ENCODE measurements at regions not wholly inside any gene's neighbourhood (a gene's known extent, or its start where the extent isn't known, plus 50 kb on each side); places are given as distances from the start of the nearest gene placed in this dataset.

DNA sequence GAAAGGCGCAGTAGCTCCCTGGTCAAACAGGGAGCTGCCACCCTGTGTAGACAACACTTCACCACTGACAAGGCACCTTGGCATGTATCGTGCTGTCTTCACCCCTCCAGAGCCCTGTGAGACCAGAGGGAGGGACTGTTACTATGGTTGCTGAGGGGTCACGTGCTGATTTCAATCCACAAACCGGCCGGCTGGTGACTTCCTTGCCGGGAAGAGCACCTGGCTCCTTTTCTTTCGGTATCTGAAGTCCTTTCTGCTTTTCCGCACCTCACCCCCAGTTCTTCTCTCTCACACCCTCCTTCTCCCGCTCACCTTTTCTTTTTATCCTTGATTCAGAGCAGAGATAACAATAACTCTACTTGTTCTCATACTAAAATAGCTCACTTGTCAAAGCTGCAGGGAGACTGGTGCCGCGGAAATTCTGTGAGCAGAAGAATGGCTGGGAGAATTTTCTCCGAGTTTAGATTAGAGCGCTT is 327.2 kb downstream of the ZSWIM6 start:
- Histone ChIP-seq H3K4me3 (no peak overlapping the region), H3K27ac (peak overlapping the region in 1 of 2 experiments; percentile 52; a peak in 2 of 6 replicates), H3K4me1 (peaks cover 10% of the 10 kb centered on the region), H3K9me3 (no peaks in the 10 kb centered on the region), H3K4me2 (no peak overlapping the region)
- ATAC-seq (peak in 1 of 2 experiments; percentile 42; a peak in 3 of 6 replicates), FAIRE-seq (no peak), DNase-seq (ENCODE audit: low read depth in 1 of 2, low spot score in 1 of 2) (no peak)
- ChIA-PET CTCF (interaction anchor here (0.6 to 3.2 kb wide), 66 partner anchors 8 to 981 kb away, joined by 3 to 39 read pairs (median 4); no protein-coding TSS in a partner anchor), POLR2A (interaction anchor here (1.4 kb wide), 1 partner anchor 328 kb away, joined by 3 read pairs; no protein-coding TSS in a partner anchor)
- WGBS (ENCODE audit: missing lambda C conversion rate), result 87% methylated on average over 13 of the region's 13 CpGs
- no peak for TF ChIP-seq KDM5A (IDR thresholded peaks at IDR 0.05)
- TF ChIP-seq HOXB5 (CRISPR knock-in tag; IDR thresholded peaks at IDR 0.05), result no peak
- TF ChIP-seq, protein P1, sequence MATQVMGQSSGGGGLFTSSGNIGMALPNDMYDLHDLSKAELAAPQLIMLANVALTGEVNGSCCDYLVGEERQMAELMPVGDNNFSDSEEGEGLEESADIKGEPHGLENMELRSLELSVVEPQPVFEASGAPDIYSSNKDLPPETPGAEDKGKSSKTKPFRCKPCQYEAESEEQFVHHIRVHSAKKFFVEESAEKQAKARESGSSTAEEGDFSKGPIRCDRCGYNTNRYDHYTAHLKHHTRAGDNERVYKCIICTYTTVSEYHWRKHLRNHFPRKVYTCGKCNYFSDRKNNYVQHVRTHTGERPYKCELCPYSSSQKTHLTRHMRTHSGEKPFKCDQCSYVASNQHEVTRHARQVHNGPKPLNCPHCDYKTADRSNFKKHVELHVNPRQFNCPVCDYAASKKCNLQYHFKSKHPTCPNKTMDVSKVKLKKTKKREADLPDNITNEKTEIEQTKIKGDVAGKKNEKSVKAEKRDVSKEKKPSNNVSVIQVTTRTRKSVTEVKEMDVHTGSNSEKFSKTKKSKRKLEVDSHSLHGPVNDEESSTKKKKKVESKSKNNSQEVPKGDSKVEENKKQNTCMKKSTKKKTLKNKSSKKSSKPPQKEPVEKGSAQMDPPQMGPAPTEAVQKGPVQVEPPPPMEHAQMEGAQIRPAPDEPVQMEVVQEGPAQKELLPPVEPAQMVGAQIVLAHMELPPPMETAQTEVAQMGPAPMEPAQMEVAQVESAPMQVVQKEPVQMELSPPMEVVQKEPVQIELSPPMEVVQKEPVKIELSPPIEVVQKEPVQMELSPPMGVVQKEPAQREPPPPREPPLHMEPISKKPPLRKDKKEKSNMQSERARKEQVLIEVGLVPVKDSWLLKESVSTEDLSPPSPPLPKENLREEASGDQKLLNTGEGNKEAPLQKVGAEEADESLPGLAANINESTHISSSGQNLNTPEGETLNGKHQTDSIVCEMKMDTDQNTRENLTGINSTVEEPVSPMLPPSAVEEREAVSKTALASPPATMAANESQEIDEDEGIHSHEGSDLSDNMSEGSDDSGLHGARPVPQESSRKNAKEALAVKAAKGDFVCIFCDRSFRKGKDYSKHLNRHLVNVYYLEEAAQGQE (IDR thresholded peaks at IDR 0.05), result no peak
- no peak for TF ChIP-seq FOSL2 (IDR thresholded peaks at IDR 0.05)
- TF ChIP-seq FOSL2 (CRISPR knock-in tag; IDR thresholded peaks at IDR 0.05), result no peak
- TF ChIP-seq, protein P2, sequence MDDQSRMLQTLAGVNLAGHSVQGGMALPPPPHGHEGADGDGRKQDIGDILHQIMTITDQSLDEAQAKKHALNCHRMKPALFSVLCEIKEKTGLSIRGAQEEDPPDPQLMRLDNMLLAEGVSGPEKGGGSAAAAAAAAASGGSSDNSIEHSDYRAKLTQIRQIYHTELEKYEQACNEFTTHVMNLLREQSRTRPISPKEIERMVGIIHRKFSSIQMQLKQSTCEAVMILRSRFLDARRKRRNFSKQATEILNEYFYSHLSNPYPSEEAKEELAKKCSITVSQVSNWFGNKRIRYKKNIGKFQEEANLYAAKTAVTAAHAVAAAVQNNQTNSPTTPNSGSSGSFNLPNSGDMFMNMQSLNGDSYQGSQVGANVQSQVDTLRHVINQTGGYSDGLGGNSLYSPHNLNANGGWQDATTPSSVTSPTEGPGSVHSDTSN (IDR thresholded peaks at IDR 0.05), result no peak
- no peak for TF ChIP-seq RFX5 (IDR thresholded peaks at IDR 0.05)
- no peak for TF ChIP-seq CHD2 (IDR thresholded peaks at IDR 0.05; ENCODE audit: low read length, partially characterized antibody)
- no peak for TF ChIP-seq EHMT2 (IDR thresholded peaks at IDR 0.05; ENCODE audit: low read depth)

DNA sequence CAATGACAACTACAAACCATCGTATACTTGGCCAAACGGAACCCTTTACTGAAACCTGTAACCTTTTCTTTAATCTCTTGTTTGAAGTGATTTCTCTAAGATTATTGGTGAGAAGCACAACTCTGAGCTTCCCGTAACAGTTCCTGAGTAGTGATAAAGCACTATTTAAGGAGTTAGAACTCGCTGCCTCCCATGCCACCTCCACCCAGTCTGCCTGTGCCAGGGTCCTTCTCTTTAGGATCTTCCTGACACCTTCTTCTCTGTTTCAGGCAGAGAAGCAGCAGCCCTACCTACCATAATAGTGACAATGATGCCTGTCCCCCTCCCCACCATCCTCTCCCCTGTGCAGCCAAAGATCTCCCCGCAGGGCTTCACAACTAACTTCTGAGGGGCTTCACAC is 330.6 kb downstream of the ZSWIM6 start:
- Histone ChIP-seq H3K27ac (no peak overlapping the region), H3K4me2 (no peak overlapping the region), H3K4me1 (peaks cover 8% of the 10 kb centered on the region), H3K9me3 (no peaks in the 10 kb centered on the region), H3K4me3 (no peak overlapping the region)
- TF ChIP-seq CHD2 (IDR thresholded peaks at IDR 0.05; ENCODE audit: low read length, partially characterized antibody) (no peak), POLR2A (IDR thresholded peaks at IDR 0.05; ENCODE audit: low read length) (no peak), EHF (CRISPR knock-in tag; IDR thresholded peaks at IDR 0.05) (no peak), EHMT2 (IDR thresholded peaks at IDR 0.05; ENCODE audit: low read depth) (no peak), FOSB (CRISPR knock-in tag; IDR thresholded peaks at IDR 0.05) (no peak), FOSL2 (IDR thresholded peaks at IDR 0.05) (no peak), FOSL2 (CRISPR knock-in tag; IDR thresholded peaks at IDR 0.05) (no peak), RARB (CRISPR knock-in tag; IDR thresholded peaks at IDR 0.05) (no peak), TFCP2L1 (CRISPR knock-in tag; IDR thresholded peaks at IDR 0.05) (no peak), CBX8 (IDR thresholded peaks at IDR 0.05) (no peak), JUN (IDR thresholded peaks at IDR 0.05) (no peak), RAD21 (conservative IDR thresholded peaks at IDR 0.05 in 1 of 2, IDR thresholded peaks at IDR 0.05 in 1 of 2) (no peak), ESRRA (IDR thresholded peaks at IDR 0.05; ENCODE audit: borderline replicate concordance, low read length) (no peak), MAFK (IDR thresholded peaks at IDR 0.05; ENCODE audit: partially characterized antibody) (no peak), GATA3 (IDR thresholded peaks at IDR 0.05; ENCODE audit: borderline replicate concordance) (no peak), CBX2 (IDR thresholded peaks at IDR 0.05; ENCODE audit: borderline replicate concordance, low read depth) (no peak), POLR2AphosphoS2 (conservative IDR thresholded peaks at IDR 0.05; ENCODE audit: low read length) (no peak)
- TF ChIP-seq, protein P2 (IDR thresholded peaks at IDR 0.05), result no peak
- TF ChIP-seq, protein P3, sequence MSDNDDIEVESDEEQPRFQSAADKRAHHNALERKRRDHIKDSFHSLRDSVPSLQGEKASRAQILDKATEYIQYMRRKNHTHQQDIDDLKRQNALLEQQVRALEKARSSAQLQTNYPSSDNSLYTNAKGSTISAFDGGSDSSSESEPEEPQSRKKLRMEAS (IDR thresholded peaks at IDR 0.05), result no peak
- TF ChIP-seq, protein P4, sequence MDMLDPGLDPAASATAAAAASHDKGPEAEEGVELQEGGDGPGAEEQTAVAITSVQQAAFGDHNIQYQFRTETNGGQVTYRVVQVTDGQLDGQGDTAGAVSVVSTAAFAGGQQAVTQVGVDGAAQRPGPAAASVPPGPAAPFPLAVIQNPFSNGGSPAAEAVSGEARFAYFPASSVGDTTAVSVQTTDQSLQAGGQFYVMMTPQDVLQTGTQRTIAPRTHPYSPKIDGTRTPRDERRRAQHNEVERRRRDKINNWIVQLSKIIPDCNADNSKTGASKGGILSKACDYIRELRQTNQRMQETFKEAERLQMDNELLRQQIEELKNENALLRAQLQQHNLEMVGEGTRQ (IDR thresholded peaks at IDR 0.05), result no peak
- WGBS (ENCODE audit: missing lambda C conversion rate), result 66% methylated on average over 5 of the region's 5 CpGs
- FAIRE-seq, result no peak
- CTCF ChIA-PET, result interaction anchor here (0.9 to 1.4 kb wide), 2 partner anchors 10 to 15 kb away, joined by 4 read pairs; no protein-coding TSS in a partner anchor
- POLR2A ChIA-PET, result no interaction called here
- ATAC-seq, result no peak
- no peak for DNase-seq (ENCODE audit: low read depth in 1 of 2, low spot score in 1 of 2)
